Mucosa of rectum (tissue), 2 donors: ENCODE measurements at regions not wholly inside any gene's neighbourhood (a gene's known extent, or its start where the extent isn't known, plus 50 kb on each side); places are given as distances from the start of the nearest gene placed in this dataset.

ENCODE experiments used
- H3K27ac ChIP-seq, 2 donors: one replicate each; pipeline ENCODE4 v1.7.0; 2013; ENCODE audit warnings: inconsistent platforms in 2 of 2, low read depth in 2 of 2, low read length in 2 of 2
- H3K27me3 ChIP-seq, 2 donors: one replicate each; pipeline ENCODE4 v1.7.0; 2013; ENCODE audit warnings: low read length in 2 of 2; ENCODE audit not compliant: control insufficient read depth in 2 of 2, insufficient read depth in 2 of 2
- H3K36me3 ChIP-seq, 2 donors: one replicate each; pipeline ENCODE4 v1.7.0; 2013; ENCODE audit warnings: low read length in 2 of 2; ENCODE audit not compliant: control insufficient read depth in 2 of 2, insufficient read depth in 2 of 2
- H3K4me1 ChIP-seq, 2 donors: one replicate each; pipeline ENCODE4 v1.7.0; 2013; ENCODE audit warnings: low read length in 2 of 2, mild to moderate bottlenecking in 1 of 2; ENCODE audit not compliant: control insufficient read depth in 2 of 2, insufficient read depth in 2 of 2
- H3K4me3 ChIP-seq, 2 donors: one replicate each; pipeline ENCODE4 v1.7.0; 2013; ENCODE audit warnings: low read length in 2 of 2
- H3K9ac ChIP-seq, 2 donors: one replicate each; pipeline ENCODE4 v1.7.0; 2013; ENCODE audit warnings: low read length in 2 of 2, low read depth in 1 of 2, mild to moderate bottlenecking in 1 of 2
- H3K9me3 ChIP-seq, 2 donors: one replicate each; pipeline ENCODE4 v1.7.0; 2013; ENCODE audit warnings: low read length in 2 of 2; ENCODE audit not compliant: control insufficient read depth in 2 of 2
- donor health status: healthy.
- donor health status: Normal muscosa, but diverticular disease.

DNA sequence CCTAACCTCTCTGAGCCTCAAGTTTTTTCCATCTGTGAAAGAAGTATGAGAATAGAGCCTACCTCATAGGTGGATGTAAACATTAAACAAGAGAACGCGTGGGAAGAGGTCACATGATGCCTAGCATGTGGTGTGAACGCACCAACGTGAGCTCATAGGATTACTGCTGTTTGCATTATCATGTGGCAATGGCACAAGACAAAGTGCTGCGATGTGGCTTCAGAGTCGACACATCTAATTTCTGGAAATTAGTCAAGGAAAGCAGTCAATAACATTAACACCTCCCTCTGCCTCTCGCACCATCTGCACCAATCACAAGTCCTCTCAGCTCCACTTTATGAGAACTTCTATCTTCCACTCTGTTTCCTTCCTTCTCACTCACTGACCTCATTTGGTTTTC is 489.7 kb downstream of the COG6 start:
- H3K9me3 ChIP-seq: no peaks in the 10 kb centered on the region
- no peak overlapping the region for H3K27ac ChIP-seq
- no peak overlapping the region for H3K9ac ChIP-seq
- no peaks in the 10 kb centered on the region for H3K36me3 ChIP-seq
- no peak overlapping the region for H3K4me3 ChIP-seq
- H3K4me1 ChIP-seq: no peaks in the 10 kb centered on the region
- H3K27me3 ChIP-seq: peaks cover 0 to 2% of the 10 kb centered on the region in 2 donors

DNA sequence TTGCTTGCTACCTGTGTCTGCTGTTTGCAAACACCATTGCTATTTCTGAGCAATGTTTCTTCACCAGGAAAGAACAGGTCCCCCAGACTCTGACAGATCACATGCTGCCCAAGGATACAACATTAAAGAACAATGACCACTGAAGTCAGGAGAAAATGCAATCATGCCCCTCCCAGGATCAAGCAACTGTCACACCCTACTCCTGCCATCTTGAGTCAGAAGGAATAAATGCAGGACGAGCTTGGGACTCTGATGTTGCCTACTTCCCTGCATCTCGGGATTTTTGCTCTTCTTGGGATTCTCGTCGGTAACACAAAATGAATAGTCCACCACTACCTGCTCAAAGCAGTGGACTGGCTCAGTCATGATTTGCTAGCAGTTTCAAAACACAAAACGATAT is 490.6 kb downstream of the COG6 start:
- no peak overlapping the region for H3K27ac ChIP-seq

DNA sequence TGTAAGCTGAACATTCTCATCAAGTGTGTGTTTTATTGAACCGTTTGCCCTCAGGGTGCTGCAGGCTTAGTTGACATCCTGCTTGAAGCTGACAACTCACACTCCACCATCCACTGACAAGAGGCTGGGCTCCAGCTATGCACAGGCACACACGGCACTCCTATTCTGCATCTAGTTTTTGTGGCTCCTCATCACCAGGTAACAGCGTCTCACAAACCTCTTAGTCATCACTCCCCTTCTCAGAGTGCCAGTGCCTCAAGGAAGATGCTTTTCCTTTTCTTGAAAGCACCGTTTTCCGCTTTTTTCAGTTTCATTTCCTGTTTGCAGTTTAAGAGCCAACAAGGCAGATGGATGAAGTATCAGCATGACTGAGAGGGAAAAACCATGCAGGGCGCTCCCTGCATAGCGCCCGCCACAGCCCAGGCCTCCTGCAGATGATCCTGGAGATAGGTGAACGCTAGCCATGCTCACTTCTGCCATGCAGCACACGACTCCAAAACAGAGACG is 491.2 kb downstream of the COG6 start:
- Histone ChIP-seq H3K27ac (no peak overlapping the region), H3K4me1 (no peaks in the 10 kb centered on the region), H3K9me3 (no peaks in the 10 kb centered on the region), H3K4me3 (no peak overlapping the region), H3K36me3 (no peaks in the 10 kb centered on the region), H3K9ac (no peak overlapping the region), H3K27me3 (peaks cover 0 to 2% of the 10 kb centered on the region in 2 donors)

More for the DNA sequence above, 490.6 kb downstream of the COG6 start:
- Histone ChIP-seq H3K9ac (no peak overlapping the region), H3K36me3 (no peaks in the 10 kb centered on the region), H3K9me3 (no peaks in the 10 kb centered on the region), H3K4me3 (no peak overlapping the region), H3K27me3 (peaks cover 0 to 2% of the 10 kb centered on the region in 2 donors), H3K4me1 (no peaks in the 10 kb centered on the region)

DNA sequence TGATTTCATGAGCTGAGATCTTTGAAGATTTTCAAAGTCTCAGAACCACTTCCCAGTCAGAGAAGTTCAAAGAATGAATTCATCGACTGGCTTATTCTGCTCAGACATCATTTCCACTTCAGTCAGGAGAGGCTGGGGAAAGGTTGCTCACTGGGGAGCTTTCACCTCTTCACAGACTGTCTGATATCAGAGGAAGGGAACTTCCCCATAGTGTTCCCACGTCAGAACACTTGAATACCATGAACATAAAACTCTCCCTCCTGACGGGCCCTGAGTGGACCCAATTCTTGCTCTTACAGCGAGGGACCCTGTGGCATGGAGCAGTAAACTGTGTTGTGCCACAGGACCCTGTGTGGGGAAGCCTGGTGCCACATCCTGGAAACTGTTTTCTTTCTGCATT is 492.6 kb downstream of the COG6 start:
- Histone ChIP-seq H3K27me3 (peaks cover 0 to 2% of the 10 kb centered on the region in 2 donors), H3K4me3 (no peak overlapping the region), H3K27ac (no peak overlapping the region), H3K36me3 (no peaks in the 10 kb centered on the region), H3K4me1 (no peaks in the 10 kb centered on the region), H3K9ac (no peak overlapping the region), H3K9me3 (no peaks in the 10 kb centered on the region)

DNA sequence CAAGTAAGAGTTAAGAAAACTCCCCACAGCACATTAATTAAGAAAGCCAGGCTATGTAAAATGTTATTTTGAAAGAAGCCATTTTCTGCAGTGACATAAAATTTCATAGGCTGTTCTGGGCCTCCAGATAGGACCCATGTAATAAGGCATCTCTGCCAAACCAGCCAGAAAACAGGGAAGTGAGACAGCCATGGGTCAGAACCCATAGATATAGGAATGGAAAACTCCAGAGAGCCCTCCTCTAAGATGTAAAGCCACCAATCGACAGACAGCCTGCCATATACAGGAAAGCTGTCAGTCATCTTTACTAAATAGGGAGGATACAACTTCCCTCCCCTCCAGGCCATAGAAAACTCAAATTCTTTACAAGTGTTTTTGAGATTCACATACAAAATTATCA is 493.3 kb downstream of the COG6 start:
- peak overlapping the region in 1 of 2 donors; percentile 1 for H3K27ac ChIP-seq
- no peaks in the 10 kb centered on the region for H3K9me3 ChIP-seq
- no peaks in the 10 kb centered on the region for H3K27me3 ChIP-seq
- no peaks in the 10 kb centered on the region for H3K4me1 ChIP-seq
- H3K4me3 ChIP-seq: no peak overlapping the region
- no peaks in the 10 kb centered on the region for H3K36me3 ChIP-seq
- H3K9ac ChIP-seq: no peak overlapping the region

DNA sequence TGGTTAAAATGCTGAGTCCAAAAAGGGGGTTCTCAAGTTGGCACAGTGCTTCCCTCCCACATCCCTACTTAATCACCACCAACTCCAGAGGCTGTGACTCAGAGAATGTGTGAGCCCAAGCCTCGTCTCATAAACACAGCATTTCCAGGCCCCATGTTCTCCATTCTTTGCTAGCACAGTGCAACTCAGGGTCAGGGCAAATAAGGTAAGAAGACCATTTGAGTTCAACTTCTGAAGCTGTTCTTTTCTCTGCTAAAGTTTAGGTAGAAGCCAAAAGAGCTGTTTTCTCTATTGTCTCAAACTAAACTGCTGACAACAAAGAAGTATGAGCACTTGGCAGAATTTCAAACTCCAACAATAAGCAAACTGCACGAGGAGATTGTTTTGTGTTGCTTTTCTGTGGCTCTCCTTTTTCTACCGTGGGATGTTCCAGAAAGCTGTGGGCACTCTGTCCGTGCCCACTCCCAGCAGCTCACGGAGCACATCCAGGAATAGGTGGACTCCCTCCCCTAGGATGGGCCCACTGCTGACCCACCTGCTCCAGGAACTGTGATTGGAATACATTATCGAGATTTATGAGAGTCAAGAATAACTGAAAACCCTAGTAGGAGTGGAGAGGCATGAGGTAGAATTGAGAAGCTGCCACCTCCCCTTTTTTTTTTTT is 494.3 kb downstream of the COG6 start:
- Histone ChIP-seq H3K36me3 (no peaks in the 10 kb centered on the region), H3K27ac (peak overlapping the region in 1 of 2 donors; percentile 32), H3K9ac (no peak overlapping the region)

DNA sequence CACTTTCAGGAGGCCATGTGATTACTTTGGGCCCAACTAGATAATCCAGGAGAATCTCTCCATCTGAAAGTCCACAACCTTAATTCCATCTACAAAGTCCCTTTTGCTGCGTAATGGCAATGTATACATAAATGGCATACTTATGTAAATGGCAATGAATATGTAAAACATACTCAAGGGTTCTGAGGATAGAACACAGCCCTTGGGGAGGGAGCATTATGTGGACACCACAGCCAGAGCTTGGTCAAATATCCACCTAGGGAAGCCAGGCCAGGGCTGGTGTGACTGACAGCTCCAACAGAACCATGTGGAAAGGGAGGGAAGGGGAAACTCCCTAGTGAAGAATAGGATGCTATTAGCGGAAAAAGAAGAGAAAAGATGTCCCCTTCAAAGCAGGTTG is 496.2 kb downstream of the COG6 start:
- Histone ChIP-seq H3K27ac (no peak overlapping the region), H3K4me1 (no peaks in the 10 kb centered on the region), H3K36me3 (no peaks in the 10 kb centered on the region), H3K9me3 (no peaks in the 10 kb centered on the region), H3K27me3 (no peaks in the 10 kb centered on the region), H3K9ac (no peak overlapping the region), H3K4me3 (no peak overlapping the region)

More for the DNA sequence above, 494.3 kb downstream of the COG6 start:
- Histone ChIP-seq H3K9me3 (no peaks in the 10 kb centered on the region), H3K4me1 (no peaks in the 10 kb centered on the region), H3K4me3 (no peak overlapping the region), H3K27me3 (no peaks in the 10 kb centered on the region)

DNA sequence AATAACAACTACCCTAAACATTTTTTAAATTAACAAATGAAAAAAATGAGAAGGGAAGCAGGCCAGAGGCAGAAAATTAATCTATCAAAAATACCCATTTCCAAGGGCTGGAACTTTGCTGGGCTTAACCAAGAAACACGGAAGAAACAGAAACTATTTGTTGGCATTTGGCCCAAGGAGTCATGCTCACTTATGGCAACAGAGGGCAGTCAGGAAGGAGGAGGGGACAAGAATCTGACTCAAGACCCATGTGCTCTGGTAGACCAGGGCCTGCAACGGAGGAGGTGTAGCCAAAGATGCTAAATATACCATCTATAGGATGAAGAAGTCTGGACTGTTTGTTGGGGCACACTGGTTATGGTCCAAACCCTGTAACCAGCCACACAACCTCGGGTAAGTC is 496.7 kb downstream of the COG6 start:
- Histone ChIP-seq H3K4me1 (no peaks in the 10 kb centered on the region), H3K9ac (no peak overlapping the region), H3K27ac (no peak overlapping the region), H3K9me3 (no peaks in the 10 kb centered on the region), H3K4me3 (no peak overlapping the region), H3K36me3 (no peaks in the 10 kb centered on the region), H3K27me3 (no peaks in the 10 kb centered on the region)

DNA sequence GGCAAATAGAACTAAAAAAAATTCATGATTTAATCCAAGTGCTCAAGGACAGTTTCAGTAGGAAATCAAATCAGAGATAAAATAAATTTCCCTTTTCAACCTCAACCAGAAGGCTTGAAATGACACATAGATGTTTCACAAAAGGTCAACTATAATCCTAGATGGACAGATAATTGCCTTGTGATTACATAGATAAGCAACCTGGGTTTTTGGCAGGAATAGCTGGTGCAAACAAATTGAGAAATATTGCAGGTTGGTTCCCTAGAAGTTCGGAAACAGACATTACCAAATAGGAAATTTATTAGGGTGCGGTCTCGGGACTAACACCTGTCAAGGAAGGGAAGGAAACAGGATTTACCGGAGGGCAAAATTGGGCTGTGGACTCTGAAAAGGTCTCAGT is 497.5 kb downstream of the COG6 start:
- Histone ChIP-seq H3K9ac (no peak overlapping the region), H3K36me3 (no peaks in the 10 kb centered on the region), H3K9me3 (no peaks in the 10 kb centered on the region), H3K4me3 (no peak overlapping the region), H3K27me3 (no peaks in the 10 kb centered on the region), H3K4me1 (no peaks in the 10 kb centered on the region), H3K27ac (no peak overlapping the region)

DNA sequence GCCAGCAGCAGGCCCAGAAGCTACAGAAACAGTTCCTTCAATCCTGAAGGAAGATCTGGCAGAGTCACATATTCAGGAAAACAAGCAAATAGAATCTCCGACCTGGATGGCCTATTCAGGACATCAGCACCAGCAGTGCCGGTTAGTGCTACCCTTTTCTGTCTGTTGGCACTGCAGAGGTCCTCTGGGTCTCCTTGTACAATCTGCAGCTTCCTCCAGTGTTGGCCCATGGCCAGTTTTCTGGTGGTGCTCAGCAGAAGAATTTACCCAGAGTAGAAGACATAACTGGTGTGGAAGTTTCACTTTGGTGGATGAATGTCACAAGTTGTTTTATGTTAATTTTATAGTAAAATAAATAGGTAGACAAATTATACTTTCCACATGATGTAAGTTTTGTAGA is 498.1 kb downstream of the COG6 start:
- no peaks in the 10 kb centered on the region for H3K36me3 ChIP-seq
- no peaks in the 10 kb centered on the region for H3K4me1 ChIP-seq
- H3K27ac ChIP-seq: no peak overlapping the region
- H3K4me3 ChIP-seq: no peak overlapping the region
- no peaks in the 10 kb centered on the region for H3K27me3 ChIP-seq
- no peak overlapping the region for H3K9ac ChIP-seq
- H3K9me3 ChIP-seq: no peaks in the 10 kb centered on the region
